Middle frontal gyrus (tissue), 1 donor: ENCODE measurements at regions not wholly inside any gene's neighbourhood (a gene's known extent, or its start where the extent isn't known, plus 50 kb on each side); places are given as distances from the start of the nearest gene placed in this dataset.
"Not testable (repeated sequence)": the region's sequence is repeated elsewhere in the genome, so short reads cannot be mapped to it uniquely, and the experiment has no call there.

ENCODE experiments used
- DNase-seq: peaks from one replicate; pipeline ENCODE4 v3.0.0-alpha.2; 2015; ENCODE audit warnings: low spot score; ENCODE audit errors: extremely low spot score

GRCh38 chr22:19599626-19600243 lies 75.5 kb upstream of the CLDN5 start:
- no peak for DNase-seq

GRCh38 chr22:19603346-19603745 lies 79.1 kb upstream of the CLDN5 start:
- not testable (repeated sequence) for DNase-seq

- no peak for DNase-seq
Measured at GRCh38 chr22:19603767-19604166, 79.6 kb upstream of the CLDN5 start.

DNA sequence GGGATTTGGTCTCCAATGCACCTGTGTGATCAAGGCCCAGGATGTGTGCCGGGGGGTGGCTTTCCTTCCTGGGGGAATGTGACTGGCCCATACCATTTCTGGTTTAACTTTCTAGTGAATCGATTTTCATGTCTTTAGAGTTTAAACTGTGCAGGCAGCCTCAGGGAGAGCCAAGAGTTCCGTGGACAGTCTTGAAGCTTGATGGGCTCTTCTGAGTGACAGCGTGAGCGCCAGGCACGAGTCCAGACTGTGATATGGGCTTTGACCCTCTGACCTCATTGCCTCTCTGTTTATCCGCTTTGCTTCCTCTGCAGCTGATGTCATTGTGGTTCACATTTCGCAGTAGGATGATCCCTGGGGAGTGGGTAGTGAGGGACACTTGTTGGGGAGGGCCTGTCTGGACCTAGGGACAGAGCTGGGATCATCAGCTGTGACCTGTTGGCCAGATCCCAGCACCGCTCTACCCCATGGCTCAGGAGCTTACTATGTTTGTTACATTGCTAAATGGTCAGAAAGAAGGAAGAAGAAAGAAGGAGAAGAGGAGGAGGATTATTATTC lies 80.6 kb upstream of the CLDN5 start:
- DNase-seq, result no peak

GRCh38 chr22:19605508-19606331 lies 81.5 kb upstream of the CLDN5 start:
- no peak for DNase-seq

DNA sequence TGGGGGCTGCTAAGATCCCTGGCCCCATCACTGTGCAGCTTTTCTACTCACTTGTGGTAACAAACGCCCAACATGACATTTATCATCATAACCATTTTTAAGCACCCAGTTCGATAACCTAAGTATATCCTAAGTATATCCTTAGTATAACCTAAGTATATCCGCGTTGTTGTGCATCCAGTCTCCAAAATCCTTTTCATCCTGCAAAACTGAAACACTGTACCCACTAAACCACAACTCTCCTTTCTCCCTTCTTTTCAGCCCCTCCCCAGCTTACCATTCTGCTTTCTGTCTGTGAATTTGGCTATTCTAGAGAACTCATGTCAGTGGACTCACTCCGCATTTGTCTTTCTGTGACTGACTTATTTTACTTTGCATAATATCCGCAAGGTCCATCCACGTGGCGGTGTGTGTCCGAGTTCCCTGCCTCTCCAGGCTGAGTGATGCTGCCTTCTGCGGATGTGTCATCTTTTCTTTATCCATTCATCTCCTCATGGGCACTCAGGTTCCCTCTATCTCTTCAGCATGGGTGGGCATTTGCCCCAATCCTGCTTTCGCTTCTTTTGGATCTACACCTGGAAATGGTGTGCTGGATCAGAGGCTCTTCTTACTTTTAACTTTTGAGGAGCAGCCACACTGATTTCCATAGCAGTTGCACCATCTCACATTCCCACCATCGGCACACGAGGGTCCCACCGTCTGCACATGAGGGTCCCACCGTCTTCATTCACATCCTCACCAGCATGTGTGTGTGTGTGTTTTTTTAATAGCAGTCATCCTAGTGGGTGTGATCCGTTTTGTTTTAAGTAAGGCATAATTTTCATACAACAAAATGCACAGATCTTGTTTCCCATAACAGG lies 82.4 kb upstream of the CLDN5 start:
- DNase-seq, result no peak

DNA sequence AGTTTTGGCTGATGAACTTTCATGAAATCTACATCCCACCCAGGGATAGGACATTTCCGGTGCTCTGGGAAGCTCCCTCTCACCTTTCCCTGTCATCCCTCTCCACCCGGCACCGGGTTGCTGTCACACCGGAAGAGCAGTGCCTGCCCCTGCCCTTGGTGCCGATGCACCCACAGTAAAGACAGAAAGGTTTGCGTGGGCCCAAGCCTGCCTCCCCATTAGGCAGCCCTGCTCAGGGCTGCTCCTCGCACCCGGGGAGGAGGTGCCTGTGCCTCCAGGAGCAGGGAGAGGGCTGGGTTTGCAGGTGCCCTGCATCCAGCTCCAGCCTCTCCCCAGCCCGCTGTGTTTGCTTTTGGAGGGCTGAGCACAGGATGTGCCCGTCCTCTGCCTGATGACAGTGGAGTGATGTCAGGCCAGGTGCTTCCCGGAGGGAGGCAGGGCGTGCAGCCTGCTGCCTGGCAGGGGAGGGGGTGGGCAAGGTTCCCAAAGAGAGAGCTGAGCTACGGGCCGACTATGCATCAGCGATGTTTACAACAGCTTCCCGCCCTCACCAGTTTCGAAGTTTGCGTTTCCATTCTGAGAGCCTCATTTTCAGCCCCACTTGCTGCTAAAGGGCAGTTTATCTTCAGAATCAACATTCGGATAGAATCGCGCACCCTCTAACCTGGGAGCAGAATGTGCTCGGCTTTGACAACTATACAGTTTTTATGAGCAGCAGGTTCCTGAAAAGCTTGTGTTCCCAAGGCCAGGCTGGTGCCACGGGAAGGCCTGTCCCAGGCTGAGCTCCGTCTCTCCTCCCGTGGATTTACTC lies 83.2 kb upstream of the CLDN5 start:
- DNase-seq, result no peak

GRCh38 chr22:19608003-19608690 lies 83.9 kb upstream of the CLDN5 start:
- DNase-seq, result no peak

- not testable (repeated sequence) for DNase-seq
Measured at GRCh38 chr22:19609753-19610152, 85.5 kb upstream of the CLDN5 start.

DNA sequence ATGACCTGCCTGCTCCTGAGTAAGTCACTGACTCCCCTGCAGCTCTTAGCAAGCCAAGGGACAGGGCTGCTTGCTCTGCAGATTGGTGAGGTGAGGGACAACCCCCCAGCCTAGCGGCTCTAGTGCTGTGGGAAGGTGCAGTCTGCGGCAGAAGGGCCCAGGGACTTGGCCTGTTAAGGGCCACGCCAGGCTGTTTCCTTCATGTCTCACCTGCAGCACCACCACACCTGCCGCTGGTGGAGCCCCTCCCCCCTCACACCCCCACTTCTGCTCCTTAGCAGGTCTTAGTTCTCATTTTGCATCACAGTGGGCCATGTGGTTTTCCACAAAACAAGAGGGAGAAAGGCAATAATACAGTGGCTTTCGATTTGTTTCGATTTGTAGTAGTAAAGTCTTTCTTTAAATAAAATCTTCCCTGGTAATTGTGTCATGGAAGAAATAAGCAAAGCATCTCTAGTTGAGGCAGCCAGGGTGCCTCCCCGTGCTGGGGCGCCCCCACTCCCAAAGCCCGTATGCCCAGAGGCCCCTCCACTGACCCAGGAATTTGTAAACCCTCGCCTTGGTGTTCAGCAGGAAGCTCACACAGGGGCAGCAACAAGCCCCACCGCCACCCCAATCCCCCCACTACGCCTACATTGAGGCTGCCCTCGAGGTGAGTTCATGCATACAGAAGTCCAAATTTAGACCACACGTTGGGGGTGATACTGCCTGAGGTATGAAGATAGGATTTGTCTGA lies 86.5 kb upstream of the CLDN5 start:
- DNase-seq, result no peak

GRCh38 chr22:19611590-19611989 lies 87.4 kb upstream of the CLDN5 start:
- DNase-seq, result no peak

DNA sequence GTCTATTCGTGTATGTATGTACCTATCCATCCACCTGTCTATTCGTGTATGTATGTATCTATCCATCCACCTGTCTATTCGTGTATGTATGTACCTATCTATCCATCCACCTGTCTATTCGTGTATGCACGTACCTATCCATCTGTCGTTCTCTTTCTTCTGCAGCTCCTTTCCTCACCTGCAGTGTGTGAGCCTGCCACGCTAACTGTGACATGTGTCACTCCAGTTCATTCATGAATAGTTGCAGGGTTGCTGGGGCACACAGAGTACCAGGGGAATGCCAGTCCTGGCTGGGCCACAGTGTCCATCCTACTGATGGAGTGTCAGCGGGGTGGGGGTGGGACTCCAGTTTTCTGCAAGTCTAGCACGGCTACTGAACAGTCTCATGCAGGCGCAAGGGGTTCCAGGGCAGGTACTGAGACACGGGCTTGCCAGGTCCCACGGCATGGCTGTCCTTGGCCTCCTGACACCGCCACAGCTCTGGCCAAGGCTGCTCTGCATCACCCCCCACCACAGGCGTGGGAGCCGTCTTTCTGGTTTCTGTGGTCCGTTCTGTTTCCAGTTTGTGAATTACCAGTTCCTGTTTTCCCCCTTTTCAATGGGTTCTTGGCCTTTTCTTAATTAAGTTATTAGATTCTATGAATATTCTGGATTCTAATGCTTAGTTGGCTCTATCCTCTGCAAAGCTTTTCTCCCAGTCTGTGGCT lies 88.8 kb upstream of the CLDN5 start:
- no peak for DNase-seq

DNA sequence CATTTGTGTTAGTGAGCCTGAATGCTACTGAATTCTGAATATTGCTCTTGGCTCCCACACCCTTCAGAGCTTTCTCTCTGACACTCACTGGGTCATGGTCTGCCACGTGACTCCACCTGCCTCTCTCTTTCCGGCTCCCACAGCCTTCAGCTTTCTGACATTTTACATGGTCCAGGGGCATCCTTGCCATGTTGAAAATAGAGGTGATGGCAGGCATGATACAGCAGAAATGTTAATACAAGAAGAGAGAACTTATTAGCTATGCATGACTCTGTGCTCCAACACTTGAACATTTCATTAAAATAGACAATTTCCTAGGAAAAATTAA lies 90.3 kb upstream of the CLDN5 start:
- DNase-seq, result no peak

DNA sequence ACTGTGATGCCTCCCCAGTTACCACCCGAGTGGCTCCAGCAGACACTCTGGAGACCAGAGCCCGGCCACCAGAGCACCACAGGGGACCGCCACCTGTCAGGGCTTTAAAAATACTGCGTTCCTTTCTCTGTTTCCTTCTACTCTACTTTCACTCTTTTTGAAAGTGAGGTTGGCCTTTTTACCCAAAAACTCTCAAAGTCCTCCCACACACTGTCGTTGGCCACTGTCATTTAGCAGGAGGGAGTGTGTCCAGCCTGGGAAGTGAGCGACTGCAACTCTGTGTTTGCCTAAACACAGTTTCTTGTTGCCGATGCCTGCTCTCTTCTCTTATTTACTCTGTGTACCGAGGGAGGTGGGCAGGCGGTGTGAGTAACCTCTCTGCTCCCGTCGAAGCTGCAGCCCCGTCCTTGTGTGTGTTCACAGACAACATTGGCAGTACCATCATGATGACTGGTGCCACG lies 90.8 kb upstream of the CLDN5 start:
- DNase-seq, result no peak

DNA sequence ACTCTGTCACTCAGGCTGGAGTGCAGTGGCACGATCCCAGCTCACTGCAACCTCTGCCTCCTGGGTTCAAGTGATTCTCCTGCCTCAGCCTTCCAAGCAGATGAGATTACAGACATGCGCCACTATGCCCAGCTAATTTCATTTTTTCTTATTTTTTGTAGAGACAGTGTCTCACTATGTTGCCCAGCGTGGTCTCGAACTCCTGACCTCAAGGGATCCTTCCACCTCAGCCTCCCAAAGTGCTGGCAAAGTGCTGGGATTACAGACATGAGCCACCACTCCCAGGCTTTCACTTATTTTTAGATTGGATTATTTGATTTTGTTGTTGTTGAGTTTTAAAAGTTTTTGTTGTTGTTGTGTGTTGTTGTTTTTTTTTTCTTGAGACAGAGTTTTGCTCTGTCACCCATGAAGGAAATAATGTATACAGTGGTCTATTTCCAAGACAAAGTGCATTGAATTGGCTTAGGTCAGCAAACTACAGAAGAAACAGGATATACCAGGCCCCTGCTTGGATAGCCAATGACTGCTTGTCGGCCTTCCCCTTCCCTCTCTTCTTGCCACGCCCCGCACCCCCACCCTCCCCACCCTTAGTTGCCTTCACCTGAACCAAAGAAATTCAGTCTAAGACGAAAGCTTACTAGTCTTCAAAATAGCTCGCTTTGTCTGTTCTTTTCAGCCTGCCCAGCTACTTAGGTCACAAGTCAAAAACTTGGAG lies 91.8 kb upstream of the CLDN5 start:
- no peak for DNase-seq

- DNase-seq, result no peak
Measured at GRCh38 chr22:19619144-19620009, 94.9 kb upstream of the SEPTIN5 start.

GRCh38 chr22:19620742-19621371 lies 93.4 kb upstream of the SEPTIN5 start:
- no peak for DNase-seq
